ENCODE measurements at regions not wholly inside any gene's neighbourhood (a gene's known extent, or its start where the extent isn't known, plus 50 kb on each side); places are given as distances from the start of the nearest gene placed in this dataset.

GRCh38 chr13:50481936-50482335, 361.6 kb downstream of the DLEU7 start:
- ChIA-PET POLR2A (no interaction called here), CTCF (no interaction called here)
- Mint-ChIP-seq H3K4me3 (no peak overlapping the region), H3K27me3 (no peaks in the 10 kb centered on the region), H3K4me1 (peaks cover 10% of the 10 kb centered on the region), H3K9me3 (ENCODE audit: insufficient read depth) (no peaks in the 10 kb centered on the region), H3K27ac (no peak overlapping the region)
- Histone ChIP-seq H3K4me2 (replicated peaks; ENCODE audit: low read depth, low read length, poor library complexity, severe bottlenecking) (no peak overlapping the region), H2AFZ (ENCODE audit: insufficient read depth, low read depth, low read length, poor library complexity, severe bottlenecking) (no peak overlapping the region), H3K27ac (ENCODE audit: low read length in 2 of 2) (no peak overlapping the region), H3K4me3 (ENCODE audit: control extremely low read depth in 1 of 5, extremely low read depth in 1 of 5, insufficient read depth in 1 of 5, low read depth in 2 of 5, low read length in 4 of 5) (no peak overlapping the region), H3K4me1 (ENCODE audit: control insufficient read depth in 2 of 2, insufficient read depth in 2 of 2, low read length in 2 of 2) (peaks cover 0 to 8% of the 10 kb centered on the region in 2 donors), H3K79me2 (ENCODE audit: control insufficient read depth, insufficient read depth, low read length) (no peaks in the 10 kb centered on the region), H3K9me3 (ENCODE audit: control extremely low read depth in 1 of 3, control insufficient read depth in 2 of 3, insufficient read depth in 1 of 3, low read length in 2 of 3) (no peaks in the 10 kb centered on the region), H4K20me1 (ENCODE audit: control insufficient read depth, insufficient read depth, low read length, poor library complexity, severe bottlenecking) (no peaks in the 10 kb centered on the region), H3K27me3 (replicated peaks in 1 of 4; ENCODE audit: control extremely low read depth in 1 of 4, control insufficient read depth in 3 of 4, insufficient read depth in 4 of 4, low read length in 3 of 4) (no peaks in the 10 kb centered on the region), H3K36me3 (replicated peaks in 1 of 2; ENCODE audit: control extremely low read depth in 1 of 2, control insufficient read depth in 1 of 2, extremely low read depth in 1 of 2, insufficient read depth in 2 of 2, low read length in 1 of 2) (no peaks in the 10 kb centered on the region), H3K9ac (ENCODE audit: low read length) (no peak overlapping the region)
- ATAC-seq (ENCODE audit: low read depth) = no peak
- DNase-seq = no peak
- intact Hi-C loops (cut with micrococcal nuclease) = no loop called here
- TF ChIP-seq EZH2 (IDR thresholded peaks at IDR 0.05; ENCODE audit: borderline replicate concordance, insufficient read depth, low read depth, low read length, poor library complexity, severe bottlenecking) (no peak), CTCF (IDR thresholded peaks at IDR 0.05) (no peak)

- Histone ChIP-seq H4K20me1 (ENCODE audit: control insufficient read depth, insufficient read depth, low read length, poor library complexity, severe bottlenecking) (no peaks in the 10 kb centered on the region), H2AFZ (ENCODE audit: insufficient read depth, low read depth, low read length, poor library complexity, severe bottlenecking) (no peak overlapping the region), H3K27me3 (replicated peaks in 1 of 4; ENCODE audit: control extremely low read depth in 1 of 4, control insufficient read depth in 3 of 4, insufficient read depth in 4 of 4, low read length in 3 of 4) (no peaks in the 10 kb centered on the region), H3K27ac (ENCODE audit: low read length in 2 of 2) (no peak overlapping the region), H3K9ac (ENCODE audit: low read length) (no peak overlapping the region), H3K9me3 (ENCODE audit: control extremely low read depth in 1 of 3, control insufficient read depth in 2 of 3, insufficient read depth in 1 of 3, low read length in 2 of 3) (no peaks in the 10 kb centered on the region), H3K4me3 (ENCODE audit: control extremely low read depth in 1 of 5, extremely low read depth in 1 of 5, insufficient read depth in 1 of 5, low read depth in 2 of 5, low read length in 4 of 5) (no peak overlapping the region), H3K4me2 (replicated peaks; ENCODE audit: low read depth, low read length, poor library complexity, severe bottlenecking) (no peak overlapping the region), H3K79me2 (ENCODE audit: control insufficient read depth, insufficient read depth, low read length) (no peaks in the 10 kb centered on the region), H3K36me3 (replicated peaks in 1 of 2; ENCODE audit: control extremely low read depth in 1 of 2, control insufficient read depth in 1 of 2, extremely low read depth in 1 of 2, insufficient read depth in 2 of 2, low read length in 1 of 2) (no peaks in the 10 kb centered on the region), H3K4me1 (ENCODE audit: control insufficient read depth in 2 of 2, insufficient read depth in 2 of 2, low read length in 2 of 2) (no peaks in the 10 kb centered on the region)
- Mint-ChIP-seq H3K9me3 (ENCODE audit: insufficient read depth) (no peaks in the 10 kb centered on the region), H3K27me3 (no peaks in the 10 kb centered on the region), H3K4me3 (no peak overlapping the region), H3K27ac (no peak overlapping the region), H3K4me1 (no peaks in the 10 kb centered on the region)
- ATAC-seq (ENCODE audit: low read depth) (no peak), DNase-seq (no peak)
- TF ChIP-seq EZH2 (IDR thresholded peaks at IDR 0.05; ENCODE audit: borderline replicate concordance, insufficient read depth, low read depth, low read length, poor library complexity, severe bottlenecking) = no peak
- no peak for TF ChIP-seq CTCF (IDR thresholded peaks at IDR 0.05)
- POLR2A ChIA-PET = no interaction called here
- intact Hi-C loops (cut with micrococcal nuclease) = no loop called here
- 86% methylated on average over 1 of the region's 3 CpGs for WGBS (ENCODE audit: insufficient coverage)
- CTCF ChIA-PET = no interaction called here
Measured at GRCh38 chr13:50483416-50483815, 360.1 kb downstream of the DLEU7 start.
